ENCODE measurements at regions not wholly inside any gene's neighbourhood (a gene's known extent, or its start where the extent isn't known, plus 50 kb on each side); places are given as distances from the start of the nearest gene placed in this dataset.
A peak's percentile ranks its signal among the peaks of the same experiment; 100 is the strongest.

- TF ChIP-seq, protein P1, sequence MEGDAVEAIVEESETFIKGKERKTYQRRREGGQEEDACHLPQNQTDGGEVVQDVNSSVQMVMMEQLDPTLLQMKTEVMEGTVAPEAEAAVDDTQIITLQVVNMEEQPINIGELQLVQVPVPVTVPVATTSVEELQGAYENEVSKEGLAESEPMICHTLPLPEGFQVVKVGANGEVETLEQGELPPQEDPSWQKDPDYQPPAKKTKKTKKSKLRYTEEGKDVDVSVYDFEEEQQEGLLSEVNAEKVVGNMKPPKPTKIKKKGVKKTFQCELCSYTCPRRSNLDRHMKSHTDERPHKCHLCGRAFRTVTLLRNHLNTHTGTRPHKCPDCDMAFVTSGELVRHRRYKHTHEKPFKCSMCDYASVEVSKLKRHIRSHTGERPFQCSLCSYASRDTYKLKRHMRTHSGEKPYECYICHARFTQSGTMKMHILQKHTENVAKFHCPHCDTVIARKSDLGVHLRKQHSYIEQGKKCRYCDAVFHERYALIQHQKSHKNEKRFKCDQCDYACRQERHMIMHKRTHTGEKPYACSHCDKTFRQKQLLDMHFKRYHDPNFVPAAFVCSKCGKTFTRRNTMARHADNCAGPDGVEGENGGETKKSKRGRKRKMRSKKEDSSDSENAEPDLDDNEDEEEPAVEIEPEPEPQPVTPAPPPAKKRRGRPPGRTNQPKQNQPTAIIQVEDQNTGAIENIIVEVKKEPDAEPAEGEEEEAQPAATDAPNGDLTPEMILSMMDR (IDR thresholded peaks at IDR 0.05; ENCODE audit: control insufficient read depth, extremely low read depth, insufficient read depth) = no peak
- DNase-seq (ENCODE audit: low read depth) = peak; percentile 59
- H3K4me3 ChIP-seq (ENCODE audit: low read depth, low read length) = no peak overlapping the region
Measured at GRCh38 chr12:115000038-115000437, 316.1 kb upstream of the TBX3 start.

- DNase-seq (ENCODE audit: low read depth) = no peak
- no peak overlapping the region for H3K4me3 ChIP-seq (ENCODE audit: low read depth, low read length)
- TF ChIP-seq, protein P1 (IDR thresholded peaks at IDR 0.05; ENCODE audit: control insufficient read depth, extremely low read depth, insufficient read depth) = no peak
Measured at GRCh38 chr12:114998750-114999128, 314.8 kb upstream of the TBX3 start.

DNA sequence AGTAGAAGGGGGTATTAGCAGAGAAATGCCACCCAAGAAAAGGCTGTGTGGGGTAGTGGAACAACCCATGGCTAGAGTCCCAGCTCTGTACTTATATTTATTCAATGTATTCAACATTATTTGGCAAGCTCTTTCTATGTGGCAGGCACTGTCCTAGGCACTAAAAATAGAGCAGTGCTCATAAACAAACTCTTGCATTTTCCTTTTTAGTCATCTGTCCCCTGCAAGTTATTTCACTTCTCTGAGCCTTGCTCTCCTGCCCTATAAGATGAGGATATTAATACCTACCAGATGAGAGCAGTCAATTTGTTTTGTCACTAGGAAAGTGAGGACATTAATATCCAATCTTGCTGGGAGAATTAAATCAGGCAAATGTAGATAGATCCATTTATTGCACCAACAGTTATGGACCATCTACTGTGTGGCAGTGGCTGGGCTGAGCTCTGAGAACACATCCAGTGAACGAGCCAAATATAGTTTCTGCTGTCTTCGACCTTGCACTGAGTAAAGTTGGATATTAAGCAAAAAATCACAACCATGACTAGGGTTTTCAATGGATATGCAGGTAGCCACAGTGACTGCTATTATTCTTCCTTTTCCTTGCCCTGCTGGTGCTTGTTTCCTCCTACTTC, 314.3 kb upstream of the TBX3 start:
- H3K4me3 ChIP-seq (ENCODE audit: low read depth, low read length) = no peak overlapping the region
- TF ChIP-seq, protein P1 (IDR thresholded peaks at IDR 0.05; ENCODE audit: control insufficient read depth, extremely low read depth, insufficient read depth) = no peak
- DNase-seq (ENCODE audit: low read depth) = no peak

DNA sequence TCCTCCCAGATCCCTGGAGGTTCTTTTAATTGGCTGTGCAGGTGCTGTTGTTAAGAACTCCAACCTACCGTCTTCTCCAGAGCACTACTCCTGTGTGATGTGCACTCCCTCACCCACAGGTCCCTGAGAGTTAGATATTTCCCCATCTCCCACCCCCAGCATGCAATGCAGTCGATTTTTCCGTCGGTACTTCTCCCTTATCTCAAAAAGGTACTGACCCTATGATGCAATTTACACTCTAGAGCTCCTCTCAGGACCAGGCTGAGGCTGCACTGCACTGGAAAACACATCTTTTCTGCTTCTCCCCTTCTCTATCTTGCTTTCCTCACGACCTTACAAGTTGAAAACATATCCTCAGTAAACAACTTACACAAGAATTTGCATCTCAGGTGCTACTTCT, 312.4 kb upstream of the TBX3 start:
- H3K4me3 ChIP-seq (ENCODE audit: low read depth, low read length) = no peak overlapping the region
- no peak for DNase-seq (ENCODE audit: low read depth)
- TF ChIP-seq, protein P1 (IDR thresholded peaks at IDR 0.05; ENCODE audit: control insufficient read depth, extremely low read depth, insufficient read depth) = no peak

DNA sequence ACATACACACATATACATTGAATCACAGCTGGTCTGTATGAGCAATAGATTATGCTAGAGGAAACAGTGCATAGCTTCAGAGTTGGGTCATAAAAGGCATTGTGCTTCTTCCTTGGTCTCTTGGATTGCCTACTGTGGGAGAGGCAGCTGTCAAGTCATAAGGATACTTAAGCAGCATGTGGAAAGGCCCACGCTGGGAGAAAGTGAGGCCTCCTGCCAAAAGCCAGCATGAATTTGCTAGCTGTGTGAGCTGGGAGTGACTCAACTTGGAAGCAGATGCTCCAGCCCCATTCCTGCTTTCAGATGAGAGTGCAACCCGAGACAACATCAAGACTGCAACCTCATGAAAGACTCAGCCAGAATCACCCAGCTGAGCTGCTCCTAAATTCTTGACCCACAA, 311.9 kb upstream of the TBX3 start:
- H3K4me3 ChIP-seq (ENCODE audit: low read depth, low read length) = no peak overlapping the region
- TF ChIP-seq, protein P1 (IDR thresholded peaks at IDR 0.05; ENCODE audit: control insufficient read depth, extremely low read depth, insufficient read depth) = no peak
- no peak for DNase-seq (ENCODE audit: low read depth)

GRCh38 chr12:114993165-114993564, 309.2 kb upstream of the TBX3 start:
- DNase-seq (ENCODE audit: low read depth) = peak; percentile 56

More at GRCh38 chr12:114993165-114993564, 309.2 kb upstream of the TBX3 start:
- TF ChIP-seq, protein P1 (IDR thresholded peaks at IDR 0.05; ENCODE audit: control insufficient read depth, extremely low read depth, insufficient read depth) = no peak
- H3K4me3 ChIP-seq (ENCODE audit: low read depth, low read length) = no peak overlapping the region
